ENCODE measurements at regions not wholly inside any gene's neighbourhood (a gene's known extent, or its start where the extent isn't known, plus 50 kb on each side); places are given as distances from the start of the nearest gene placed in this dataset.
"Not testable (repeated sequence)": the region's sequence is repeated elsewhere in the genome, so short reads cannot be mapped to it uniquely, and the experiment has no call there.

DNA sequence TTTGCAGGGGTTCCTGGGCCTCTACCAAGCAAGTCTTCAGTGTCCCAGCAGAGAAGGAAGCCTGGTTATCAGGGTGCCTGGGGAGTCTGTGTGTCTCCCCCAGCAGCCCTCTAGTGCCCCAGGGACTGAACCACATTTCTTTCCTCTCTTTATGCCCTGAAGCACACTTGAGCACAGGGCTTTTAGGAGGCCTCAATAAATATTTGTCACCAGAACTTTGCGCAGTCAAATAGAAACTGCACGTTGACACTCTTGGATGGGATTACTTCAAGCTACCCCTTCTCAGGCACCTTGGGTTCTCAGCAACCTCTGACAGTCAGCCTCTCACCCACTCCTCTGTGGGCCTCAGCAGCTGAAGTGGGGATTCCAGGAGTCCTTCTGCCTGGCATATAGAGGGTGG lies 226.6 kb upstream of the HES1 start:
- no peak for DNase-seq

DNA sequence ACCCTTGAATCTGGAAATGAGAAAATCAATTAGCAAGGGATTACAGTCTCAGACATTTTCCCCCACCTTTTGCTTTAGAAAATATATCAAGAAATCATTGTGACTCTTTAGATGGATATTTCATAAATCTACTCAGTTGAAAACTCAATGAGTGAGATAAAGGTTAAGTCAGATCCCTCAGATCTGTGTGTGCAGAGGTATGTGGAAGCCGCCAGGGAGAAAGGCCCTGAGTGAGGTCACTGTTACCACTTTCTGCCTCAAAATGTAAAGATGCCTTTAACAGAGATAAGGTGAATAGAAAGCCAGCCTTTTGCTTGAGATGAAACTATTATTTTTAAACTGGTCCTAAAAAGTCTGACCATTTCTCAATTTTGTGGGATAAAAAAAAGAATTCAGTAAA lies 225.6 kb upstream of the HES1 start:
- DNase-seq = no peak

DNA sequence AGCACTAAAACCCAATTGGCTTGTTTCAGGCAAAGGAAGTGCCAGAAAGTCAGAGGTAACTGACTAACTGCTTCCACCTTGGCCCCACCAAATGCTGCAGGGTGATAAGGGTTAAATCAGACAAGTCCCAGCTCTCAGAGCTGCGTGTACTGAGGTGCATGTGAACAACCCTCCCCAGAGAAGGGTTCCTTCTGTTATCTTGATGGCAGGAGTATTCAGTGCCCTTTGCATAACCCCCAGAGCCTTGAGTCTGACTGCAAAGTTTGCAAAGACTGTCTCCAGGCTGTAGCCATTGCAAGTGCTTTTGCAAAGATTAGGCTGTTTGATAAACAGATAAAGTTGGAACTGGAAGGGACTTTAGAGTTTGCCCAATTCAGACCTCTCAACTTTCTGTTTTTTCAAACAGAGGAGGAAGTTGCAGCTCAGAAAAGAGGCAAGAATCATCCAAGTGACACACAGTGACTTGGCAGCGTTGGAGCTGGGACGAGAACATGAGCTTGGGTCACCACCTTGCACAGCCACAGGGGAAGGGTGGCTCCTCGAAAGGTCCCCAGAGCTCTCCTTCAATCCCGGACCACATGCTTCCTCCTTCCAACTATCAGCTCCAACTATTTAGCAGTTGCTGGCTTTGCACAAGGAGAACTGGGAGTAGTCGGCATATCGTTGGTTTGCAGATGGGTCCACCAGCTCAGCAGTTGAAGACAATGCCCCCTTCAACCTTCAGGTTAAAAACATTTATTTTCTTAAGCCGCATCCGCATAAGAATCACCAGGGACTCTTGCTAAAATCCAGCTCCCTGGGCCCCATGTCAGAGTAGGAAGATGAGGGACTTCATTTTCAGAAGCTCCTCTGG lies 224.8 kb upstream of the HES1 start:
- no peak for DNase-seq

DNA sequence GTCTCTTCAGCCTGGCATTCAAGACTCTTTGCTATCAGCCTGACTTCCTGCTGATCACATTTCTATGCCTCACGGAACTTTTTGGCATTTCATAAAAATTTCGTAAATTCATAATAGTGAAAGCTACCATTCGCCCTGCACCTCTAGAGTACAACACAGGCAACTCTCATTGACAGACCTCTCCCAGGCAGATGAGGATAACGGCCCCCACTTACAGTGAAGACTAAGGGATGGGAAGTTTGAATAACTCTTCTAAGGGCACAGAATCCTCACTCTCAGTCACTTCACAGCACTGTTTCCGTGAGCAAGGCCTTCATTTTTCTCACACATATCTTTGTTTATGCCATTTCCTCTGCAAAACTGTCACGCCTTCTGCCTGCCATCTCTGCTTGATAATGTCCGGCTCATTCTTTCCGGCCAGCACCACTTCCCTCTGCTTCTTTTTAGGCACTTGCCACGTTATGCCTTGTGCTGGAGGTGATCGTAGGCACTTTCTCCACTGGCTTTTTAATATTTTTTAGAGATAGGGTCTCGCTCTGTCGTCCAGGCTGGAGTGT lies 224.1 kb upstream of the HES1 start:
- no peak for DNase-seq

DNA sequence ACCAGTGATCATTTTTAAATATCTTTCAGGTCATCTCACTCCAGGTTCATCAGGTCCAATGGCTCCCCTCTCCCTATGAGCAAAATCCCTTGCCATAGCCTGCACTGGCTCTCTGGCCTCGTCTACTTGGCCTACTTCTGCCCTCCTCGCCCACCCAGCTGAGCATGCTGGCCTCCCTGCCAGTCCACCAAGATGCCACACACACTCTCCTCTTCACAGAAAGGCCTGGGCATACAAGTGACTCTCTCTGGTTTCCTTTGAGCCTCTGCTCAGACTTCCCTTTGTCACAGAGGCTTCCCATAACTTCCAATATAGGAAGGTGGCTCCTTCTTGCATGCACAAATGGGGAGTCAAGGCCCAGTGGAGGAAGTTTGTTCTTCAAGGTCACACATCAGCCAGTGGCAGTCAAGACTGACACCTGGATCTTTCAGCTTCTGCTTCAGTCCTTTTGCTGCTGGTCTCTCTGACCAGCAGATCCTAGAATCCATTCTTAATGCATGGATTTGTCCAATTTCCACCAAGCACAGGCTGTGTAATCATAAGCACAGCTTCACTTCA lies 223.2 kb upstream of the HES1 start:
- DNase-seq = no peak

DNA sequence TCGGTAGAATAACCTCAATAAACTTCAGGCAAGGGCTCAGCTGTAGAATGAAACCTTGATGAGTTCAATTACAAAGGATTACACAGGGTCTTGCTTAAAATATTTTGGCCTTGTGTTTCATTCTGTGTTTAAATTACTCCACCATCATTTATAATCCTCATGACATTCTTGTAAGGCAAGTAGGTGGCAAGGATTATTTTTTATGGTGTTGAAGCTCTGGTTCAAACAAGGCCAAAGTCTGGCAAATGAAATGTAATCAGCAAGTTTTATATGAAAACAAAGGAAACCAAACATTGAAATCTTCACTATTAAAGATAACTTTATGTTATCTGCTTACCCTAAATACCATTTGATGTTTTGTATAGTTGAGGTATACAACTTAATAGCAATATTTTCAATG lies 221.3 kb upstream of the HES1 start:
- DNase-seq = no peak

DNA sequence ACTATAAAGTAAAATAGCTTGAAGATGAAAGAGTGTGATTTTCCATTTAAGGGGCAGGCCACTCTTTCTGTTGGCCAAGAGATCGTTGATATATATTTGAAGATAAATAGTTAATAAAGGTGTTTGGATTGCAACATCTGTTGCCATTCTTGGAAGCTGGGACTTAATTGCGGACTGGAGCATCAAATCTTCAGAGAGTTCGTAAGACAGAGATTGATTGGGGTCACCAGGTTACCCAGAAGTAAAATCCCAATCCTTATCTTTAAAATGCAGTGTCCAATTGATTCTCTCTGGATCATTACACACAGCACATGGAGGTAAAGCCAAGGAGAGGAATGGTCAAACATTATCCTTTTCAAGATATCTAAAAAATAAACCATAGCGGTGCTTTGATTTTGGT lies 220.8 kb upstream of the HES1 start:
- no peak for DNase-seq

DNA sequence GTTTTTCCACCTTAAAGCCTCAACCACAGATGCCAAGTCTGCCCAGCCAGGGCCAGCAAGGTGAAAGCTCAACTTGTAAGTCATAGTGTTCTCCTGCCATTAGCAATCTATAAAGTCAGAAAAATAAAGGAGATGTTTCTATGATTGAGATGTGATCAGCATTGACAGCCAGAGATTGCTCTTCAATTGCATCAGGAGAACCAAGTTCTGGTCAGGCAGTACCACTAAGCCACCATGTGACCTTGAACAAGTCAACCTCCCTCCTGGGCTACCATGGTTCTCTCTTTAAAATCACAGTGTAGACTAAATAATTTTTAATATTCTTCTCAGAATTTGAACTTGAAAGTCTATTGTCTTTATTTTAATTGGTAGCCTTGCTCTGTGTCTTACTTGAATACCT lies 220.3 kb upstream of the HES1 start:
- no peak for DNase-seq

DNA sequence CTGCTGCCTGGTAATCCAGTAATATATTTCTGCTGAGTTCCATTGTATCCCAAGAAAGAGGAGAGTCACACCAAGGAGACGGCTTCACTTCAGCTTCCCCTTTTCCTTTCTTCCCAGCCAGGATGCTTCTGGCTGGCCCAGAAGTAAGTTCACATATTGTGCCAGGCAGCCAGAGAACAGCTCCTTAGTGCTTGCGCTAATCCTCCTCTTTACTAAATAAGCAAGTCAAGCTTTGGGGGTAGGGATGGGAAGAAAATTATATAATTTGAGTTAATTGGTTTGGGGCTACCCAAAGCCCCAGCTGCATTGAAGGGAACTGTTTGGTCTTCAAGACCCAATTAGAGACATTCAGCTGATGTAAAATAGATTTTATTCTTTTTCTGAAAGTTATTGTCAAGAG lies 218.8 kb upstream of the HES1 start:
- DNase-seq = no peak

DNA sequence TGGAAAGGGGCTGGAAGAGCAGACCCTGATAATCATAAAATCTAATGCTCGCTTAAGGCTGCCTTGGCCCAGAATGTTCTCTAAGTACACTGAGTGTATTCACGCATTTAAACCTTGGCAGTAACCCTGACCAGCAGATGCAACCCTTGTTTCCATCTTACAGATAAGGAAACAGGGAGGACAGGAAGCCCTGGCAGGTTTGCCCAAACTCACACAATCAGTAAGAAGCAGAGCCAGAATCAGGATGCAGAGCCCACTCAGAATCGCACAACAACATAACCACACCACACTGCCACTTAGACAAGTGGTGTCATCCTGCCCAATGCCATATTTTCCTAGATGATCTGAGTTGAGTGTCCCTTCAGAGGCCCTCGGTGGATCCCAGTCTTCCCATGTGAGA lies 214.5 kb upstream of the HES1 start:
- DNase-seq = no peak

DNA sequence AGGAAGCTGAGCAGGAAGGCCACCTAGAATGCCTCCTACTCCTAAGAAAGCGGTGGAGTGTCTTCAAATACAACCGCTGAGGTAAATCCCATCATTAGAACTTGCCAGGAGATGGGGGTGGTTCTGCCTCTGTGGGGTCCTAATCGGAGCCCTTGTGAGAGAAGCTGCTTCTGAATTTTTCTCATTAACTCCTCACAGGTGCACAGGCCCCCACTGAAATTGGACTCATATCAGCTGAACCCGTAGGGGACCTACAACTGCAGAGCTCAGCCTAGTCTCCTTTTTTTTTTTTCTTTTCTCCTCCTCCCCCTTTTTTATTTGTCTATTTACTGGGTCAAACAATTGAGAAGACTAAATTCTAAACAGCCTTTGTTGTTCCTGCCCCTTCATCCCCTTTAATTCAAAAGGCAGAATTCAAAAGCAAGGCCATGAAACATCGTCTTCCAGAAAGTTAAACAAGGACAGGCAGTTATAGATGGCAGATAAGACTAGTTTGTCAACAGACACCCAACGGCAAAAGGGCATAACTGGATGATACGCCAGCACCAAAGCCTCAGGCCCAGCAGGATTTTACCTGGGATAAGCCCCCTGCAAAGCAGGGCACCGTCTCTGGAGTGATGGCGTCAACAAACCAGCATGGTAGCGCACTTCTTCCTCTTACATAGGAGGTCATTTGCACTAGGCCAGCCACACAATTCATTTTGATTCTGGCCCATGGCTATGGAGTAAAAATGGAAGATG lies 213.7 kb upstream of the HES1 start:
- DNase-seq = no peak

DNA sequence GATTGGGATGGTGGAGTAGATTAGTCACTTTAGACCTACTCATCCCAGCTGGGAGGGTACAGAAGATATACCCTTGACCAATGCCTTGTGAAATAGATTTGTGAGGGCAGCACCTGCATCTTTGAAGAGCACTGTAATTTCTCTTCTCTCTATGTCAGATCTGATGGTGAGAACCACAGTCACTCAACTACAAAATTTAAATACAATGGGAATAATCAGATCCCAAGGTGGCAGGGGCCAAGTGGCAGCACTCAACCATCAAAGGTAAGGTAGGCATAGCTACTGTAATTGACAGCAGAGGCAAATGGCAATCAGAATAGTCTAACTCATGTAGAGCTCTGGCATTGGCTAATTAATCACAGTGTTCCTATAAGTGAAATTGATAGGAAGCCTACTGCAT lies 212.0 kb upstream of the HES1 start:
- not testable (repeated sequence) for DNase-seq

DNA sequence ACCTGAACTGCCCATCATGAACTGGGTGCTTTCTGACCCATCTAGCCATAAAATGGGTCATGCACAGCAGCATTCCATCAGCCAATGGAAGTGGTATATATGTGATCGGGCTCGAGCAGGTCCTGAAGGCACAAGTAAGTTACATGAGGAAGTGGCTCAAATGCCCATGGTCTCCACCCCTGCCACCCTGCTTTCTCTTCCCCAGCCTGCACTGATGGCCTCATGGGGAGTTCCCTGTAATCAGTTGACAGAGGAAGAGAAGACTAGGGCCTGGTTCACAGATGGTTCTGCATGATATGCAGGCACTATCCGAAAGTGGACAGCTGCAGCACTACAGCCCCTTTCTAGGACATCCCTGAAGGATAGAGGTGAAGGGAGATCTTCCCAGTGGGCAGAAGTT lies 209.9 kb upstream of the HES1 start:
- not testable (repeated sequence) for DNase-seq

DNA sequence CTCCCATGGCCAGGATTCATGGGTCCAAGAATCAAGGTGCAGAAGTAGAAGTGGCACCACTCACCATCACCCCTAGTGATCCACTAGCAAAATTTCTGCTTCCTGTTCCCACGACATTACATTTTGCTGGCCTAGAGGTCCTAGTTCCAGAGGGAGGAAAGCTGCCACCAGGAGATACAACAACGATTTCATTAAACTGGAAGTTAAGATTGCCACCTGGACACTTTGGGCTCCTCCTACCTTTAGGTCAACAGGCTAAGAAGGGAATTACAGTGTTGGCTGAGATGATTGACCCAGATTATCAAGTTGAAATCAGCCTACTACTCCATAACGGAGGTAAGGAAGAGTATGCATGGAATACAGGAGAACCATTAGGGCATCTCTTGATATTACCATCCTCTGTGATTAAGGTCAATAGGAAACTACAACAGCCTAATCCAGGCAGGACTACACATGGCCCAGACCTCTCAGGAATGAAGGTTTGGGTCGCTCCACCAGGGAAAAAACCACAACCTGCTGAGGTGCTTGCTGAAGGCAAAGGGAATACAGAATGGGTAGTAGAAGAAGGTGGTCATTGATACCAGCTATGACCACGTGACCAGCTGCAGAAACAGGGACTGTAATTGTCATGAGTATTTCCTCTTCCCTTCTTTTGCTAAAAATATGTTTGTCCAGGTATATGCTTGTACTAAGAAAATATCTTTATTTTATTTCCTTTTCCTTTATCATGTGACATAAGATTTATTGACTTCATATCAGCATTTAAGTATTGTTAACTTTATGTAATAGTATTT lies 208.3 kb upstream of the HES1 start:
- DNase-seq = not testable (repeated sequence)

DNA sequence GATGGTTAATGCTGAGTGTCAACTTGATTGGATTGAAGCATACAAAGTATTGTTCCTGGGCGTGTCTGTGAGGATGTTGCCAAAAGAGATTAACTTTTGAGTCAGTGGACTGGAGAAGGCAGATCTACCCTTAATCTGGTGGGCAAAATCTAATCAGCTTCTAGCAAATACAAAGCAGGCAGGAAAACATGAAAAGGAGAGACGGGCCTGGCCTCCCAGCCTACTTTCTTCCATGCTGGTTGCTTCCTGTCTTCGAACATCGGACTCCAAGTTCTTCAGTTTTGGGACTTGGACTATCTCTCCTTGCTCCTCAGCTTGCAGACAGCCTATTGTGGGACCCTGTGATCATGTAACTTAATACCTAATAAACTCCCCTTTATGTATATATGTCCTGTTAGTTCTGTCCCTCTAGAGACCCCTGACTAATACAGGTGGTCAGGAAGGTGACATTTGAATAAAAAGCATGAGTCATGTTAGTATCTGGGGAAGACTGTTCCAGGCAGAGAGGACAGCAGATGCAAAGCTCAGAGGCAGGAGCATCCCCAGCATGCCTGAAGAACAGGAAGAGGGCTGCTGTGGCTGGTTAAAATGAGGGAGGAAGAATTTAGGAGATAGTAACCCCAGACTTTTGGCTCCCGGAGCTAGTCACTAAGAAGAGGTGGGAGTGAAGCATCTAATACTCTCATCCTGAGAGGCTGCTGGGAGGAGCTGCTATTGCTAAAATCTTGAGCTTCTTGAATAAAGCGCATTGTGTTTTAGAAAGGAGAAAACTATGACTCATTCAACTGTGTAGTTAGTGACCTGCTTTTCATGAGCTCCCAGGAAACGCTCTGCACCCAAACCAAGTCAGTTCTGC lies 207.4 kb upstream of the HES1 start:
- no peak for DNase-seq

DNA sequence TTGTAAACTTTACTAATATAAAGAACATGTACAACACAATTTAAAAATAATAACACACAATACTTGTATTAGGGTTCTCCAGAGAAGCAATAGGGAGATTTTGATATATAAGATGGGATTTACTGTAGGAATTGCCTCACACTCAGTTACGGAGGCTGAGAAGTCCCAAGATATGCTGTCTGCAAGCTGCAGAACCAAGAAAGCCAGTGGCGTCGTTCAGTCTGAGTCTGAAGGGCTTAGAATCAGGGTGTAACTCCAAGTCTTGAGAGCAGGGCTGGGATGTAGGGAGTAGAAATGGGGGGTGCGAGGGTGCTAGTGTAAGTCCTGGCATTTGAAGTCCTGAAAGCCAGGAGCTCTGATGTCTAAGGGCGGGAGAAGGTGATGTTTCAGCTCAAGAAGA lies 206.6 kb upstream of the HES1 start:
- no peak for DNase-seq

DNA sequence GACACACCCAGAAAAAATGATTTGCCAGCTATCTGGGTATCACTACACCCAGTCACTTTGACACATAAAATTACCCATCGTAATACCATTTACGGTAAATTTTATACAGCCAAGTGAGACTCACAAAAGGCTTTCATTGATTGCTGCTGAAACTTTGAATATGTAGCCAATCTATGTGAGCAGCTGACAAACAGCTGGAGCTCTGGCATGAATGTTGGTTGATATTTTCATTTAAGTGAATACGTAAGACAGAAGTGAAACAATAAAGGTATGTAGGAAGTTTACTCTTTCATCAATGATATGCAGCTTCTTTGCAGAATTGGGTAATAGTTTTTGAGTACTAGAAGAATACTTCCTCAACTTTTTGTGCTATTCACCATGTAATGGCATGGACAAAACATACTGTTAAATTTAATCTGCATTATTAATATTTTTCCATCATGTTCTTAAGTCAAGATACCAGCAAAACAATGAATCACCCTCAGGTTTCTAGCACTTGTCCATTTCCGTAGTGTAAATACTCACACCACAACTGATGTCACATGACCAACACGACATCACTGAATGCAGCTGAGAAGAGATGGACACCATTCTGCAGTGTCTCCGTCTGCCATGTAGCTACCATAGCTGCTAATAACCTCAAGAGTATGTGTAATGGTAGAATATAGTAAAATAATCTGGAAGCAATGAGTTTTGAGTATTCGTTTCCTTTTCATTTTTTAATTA lies 205.9 kb upstream of the HES1 start:
- DNase-seq = no peak

DNA sequence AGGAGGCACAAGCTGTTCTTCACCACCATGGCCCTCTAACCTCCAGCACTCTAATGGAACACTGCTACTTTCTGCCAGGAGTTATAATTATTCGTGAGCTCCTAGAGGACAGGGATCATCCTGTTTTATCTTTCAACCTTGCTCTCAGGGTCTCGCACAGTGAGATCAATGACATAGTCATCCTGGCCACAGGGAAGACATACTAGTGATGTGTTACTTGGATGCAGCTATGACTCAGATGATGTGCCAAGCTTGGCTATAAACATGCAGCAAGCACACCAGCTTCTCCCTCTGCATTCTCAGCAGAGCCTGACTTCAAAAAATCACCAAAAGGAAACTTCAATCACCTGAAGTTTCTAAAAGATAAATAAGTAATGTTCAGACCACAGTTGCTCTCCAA lies 203.8 kb upstream of the HES1 start:
- DNase-seq = no peak

DNA sequence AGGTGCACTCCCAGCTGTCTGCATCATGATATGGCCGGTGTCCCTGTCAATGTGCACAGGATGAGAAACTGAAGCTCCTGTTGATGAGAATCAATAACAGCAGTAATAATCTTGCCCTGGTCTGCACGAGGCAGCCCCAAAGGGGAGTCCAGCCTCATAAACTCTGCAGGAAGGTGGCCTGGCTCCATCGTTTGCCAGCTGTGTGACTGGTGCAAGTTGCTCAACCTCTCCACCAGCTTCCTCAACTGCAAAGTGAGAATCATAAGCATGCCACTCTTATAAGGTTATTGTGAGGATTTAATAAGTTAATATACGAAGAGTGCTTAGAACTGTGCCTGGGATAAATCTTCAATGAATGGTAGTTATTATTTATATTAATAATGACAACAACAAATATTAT lies 203.4 kb upstream of the HES1 start:
- no peak for DNase-seq

DNA sequence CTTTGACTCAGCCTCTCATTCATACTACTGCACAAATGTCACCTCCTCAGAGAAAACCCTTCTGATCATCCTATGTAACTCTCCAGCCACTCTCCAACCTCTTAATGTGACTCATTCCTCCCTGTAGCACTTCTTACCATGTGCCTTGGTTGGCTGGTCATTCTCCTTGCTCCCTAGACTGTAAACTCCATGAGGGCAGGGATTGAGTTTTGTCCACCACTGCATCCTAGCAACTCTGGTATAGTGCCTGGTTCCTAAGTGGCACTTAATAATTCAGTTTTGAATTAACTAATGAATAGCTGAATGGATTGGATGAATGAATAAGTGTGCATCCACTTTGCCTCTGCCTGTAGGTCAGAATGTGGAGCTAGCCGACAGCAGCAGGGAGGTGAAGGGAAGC lies 202.5 kb upstream of the HES1 start:
- no peak for DNase-seq

DNA sequence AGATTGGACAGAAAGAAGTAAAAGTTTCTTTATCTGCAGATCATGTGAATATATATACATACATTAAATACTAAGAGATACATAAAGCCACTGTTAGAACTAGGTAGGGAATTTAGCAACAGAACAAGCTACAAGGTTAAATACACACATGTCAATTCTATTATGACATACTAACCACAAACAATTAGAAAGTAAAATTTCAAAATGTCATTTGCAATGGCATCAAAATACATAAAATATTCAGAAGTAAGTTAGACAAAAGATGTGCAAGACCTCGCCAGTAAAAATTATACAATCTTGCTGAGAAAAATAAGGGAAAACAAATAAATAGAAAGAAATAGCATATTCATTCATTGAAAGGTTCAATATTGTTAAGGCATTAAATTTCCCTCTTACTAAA lies 200.0 kb upstream of the HES1 start:
- no peak for DNase-seq

All from activated CD4-positive, CD25-positive, alpha-beta regulatory T cell (primary cell).